ENCODE measurements at regions not wholly inside any gene's neighbourhood (a gene's known extent, or its start where the extent isn't known, plus 50 kb on each side); places are given as distances from the start of the nearest gene placed in this dataset.

GRCh38 chr4:96260064-96260682, 420.3 kb downstream of the PDHA2 start:
- peaks cover 0 to 3% (median 0%) of the 10 kb centered on the region in 5 donors for H3K27me3 Mint-ChIP-seq
- no peaks in the 10 kb centered on the region for H3K36me3 Mint-ChIP-seq
- ATAC-seq (no peak), DNase-seq (no peak)
- POLR2A ChIA-PET, result no interaction called here
- H3K27ac Mint-ChIP-seq, result no peak overlapping the region
- no peak overlapping the region for H3K4me3 Mint-ChIP-seq
- H3K9me3 Mint-ChIP-seq, result peaks cover 0 to 11% (median 0%) of the 10 kb centered on the region in 9 donors
- H3K4me1 Mint-ChIP-seq, result no peaks in the 10 kb centered on the region

- ATAC-seq, result no peak
- no peak overlapping the region for H3K27ac Mint-ChIP-seq
- H3K4me3 Mint-ChIP-seq, result no peak overlapping the region
Observed at GRCh38 chr4:96262057-96262456, 422.2 kb downstream of the PDHA2 start.

GRCh38 chr4:96263291-96263690, 423.4 kb downstream of the PDHA2 start:
- Mint-ChIP-seq H3K27me3 (no peaks in the 10 kb centered on the region), H3K9me3 (peaks cover 0 to 20% (median 2%) of the 10 kb centered on the region in 9 donors)

More at GRCh38 chr4:96262057-96262456, 422.2 kb downstream of the PDHA2 start:
- Mint-ChIP-seq H3K36me3 (no peaks in the 10 kb centered on the region), H3K4me1 (no peaks in the 10 kb centered on the region), H3K9me3 (peaks cover 0 to 11% (median 0%) of the 10 kb centered on the region in 9 donors), H3K27me3 (no peaks in the 10 kb centered on the region)
- DNase-seq, result no peak
- POLR2A ChIA-PET, result no interaction called here

GRCh38 chr4:96264941-96265463, 425.1 kb downstream of the PDHA2 start:
- no peak for ATAC-seq
- POLR2A ChIA-PET, result no interaction called here
- no peak for DNase-seq
- Mint-ChIP-seq H3K4me3 (no peak overlapping the region), H3K9me3 (peaks cover 0 to 16% (median 2%) of the 10 kb centered on the region in 9 donors), H3K4me1 (no peaks in the 10 kb centered on the region), H3K27me3 (no peaks in the 10 kb centered on the region), H3K36me3 (peaks cover 0 to 5% (median 0%) of the 10 kb centered on the region in 3 donors), H3K27ac (no peak overlapping the region)

More at GRCh38 chr4:96263291-96263690, 423.4 kb downstream of the PDHA2 start:
- no peaks in the 10 kb centered on the region for H3K4me1 Mint-ChIP-seq
- DNase-seq, result no peak
- ATAC-seq, result no peak
- no peak overlapping the region for H3K27ac Mint-ChIP-seq
- H3K36me3 Mint-ChIP-seq, result peaks cover 0 to 5% (median 0%) of the 10 kb centered on the region in 3 donors
- POLR2A ChIA-PET, result no interaction called here
- H3K4me3 Mint-ChIP-seq, result no peak overlapping the region

GRCh38 chr4:96293806-96294205, 453.9 kb downstream of the PDHA2 start:
- POLR2A ChIA-PET, result no interaction called here
- Mint-ChIP-seq H3K9me3 (peaks cover 0 to 8% (median 0%) of the 10 kb centered on the region in 9 donors), H3K36me3 (no peaks in the 10 kb centered on the region), H3K4me1 (no peaks in the 10 kb centered on the region), H3K4me3 (no peak overlapping the region), H3K27ac (no peak overlapping the region), H3K27me3 (no peaks in the 10 kb centered on the region)
- DNase-seq, result no peak
- no peak for ATAC-seq

- H3K4me1 Mint-ChIP-seq, result no peaks in the 10 kb centered on the region
- H3K36me3 Mint-ChIP-seq, result no peaks in the 10 kb centered on the region
- ATAC-seq (no peak), DNase-seq (no peak)
- no peaks in the 10 kb centered on the region for H3K27me3 Mint-ChIP-seq
- POLR2A ChIA-PET, result no interaction called here
- H3K9me3 Mint-ChIP-seq, result peaks cover 0 to 11% (median 0%) of the 10 kb centered on the region in 9 donors
- H3K27ac Mint-ChIP-seq, result no peak overlapping the region
- H3K4me3 Mint-ChIP-seq, result no peak overlapping the region
Observed at GRCh38 chr4:96295143-96295741, 455.3 kb downstream of the PDHA2 start.

GRCh38 chr4:96301715-96302114, 461.8 kb downstream of the PDHA2 start:
- Mint-ChIP-seq H3K4me1 (no peaks in the 10 kb centered on the region), H3K36me3 (no peaks in the 10 kb centered on the region), H3K9me3 (peaks cover 0 to 11% (median 0%) of the 10 kb centered on the region in 9 donors), H3K4me3 (no peak overlapping the region), H3K27me3 (no peaks in the 10 kb centered on the region), H3K27ac (no peak overlapping the region)
- DNase-seq (no peak), ATAC-seq (no peak)
- POLR2A ChIA-PET, result no interaction called here

GRCh38 chr4:96305030-96305429, 465.1 kb downstream of the PDHA2 start:
- POLR2A ChIA-PET, result no interaction called here
- Mint-ChIP-seq H3K36me3 (no peaks in the 10 kb centered on the region), H3K4me1 (no peaks in the 10 kb centered on the region), H3K4me3 (no peak overlapping the region), H3K9me3 (peaks cover 0 to 24% (median 12%) of the 10 kb centered on the region in 9 donors), H3K27ac (no peak overlapping the region), H3K27me3 (no peaks in the 10 kb centered on the region)
- ATAC-seq (no peak), DNase-seq (no peak)

GRCh38 chr4:96312046-96312685, 472.3 kb downstream of the PDHA2 start:
- H3K4me3 Mint-ChIP-seq, result no peak overlapping the region
- no peak overlapping the region for H3K27ac Mint-ChIP-seq
- no peaks in the 10 kb centered on the region for H3K36me3 Mint-ChIP-seq
- no peaks in the 10 kb centered on the region for H3K4me1 Mint-ChIP-seq
- no peak for ATAC-seq
- H3K27me3 Mint-ChIP-seq, result no peaks in the 10 kb centered on the region
- peaks cover 0 to 13% (median 9%) of the 10 kb centered on the region in 9 donors for H3K9me3 Mint-ChIP-seq
- POLR2A ChIA-PET, result no interaction called here
- no peak for DNase-seq

GRCh38 chr4:96315815-96316214, 475.9 kb downstream of the PDHA2 start:
- ATAC-seq (no peak), DNase-seq (no peak)
- POLR2A ChIA-PET, result no interaction called here
- no peaks in the 10 kb centered on the region for H3K27me3 Mint-ChIP-seq
- H3K27ac Mint-ChIP-seq, result no peak overlapping the region
- no peaks in the 10 kb centered on the region for H3K36me3 Mint-ChIP-seq
- no peak overlapping the region for H3K4me3 Mint-ChIP-seq
- no peaks in the 10 kb centered on the region for H3K9me3 Mint-ChIP-seq
- no peaks in the 10 kb centered on the region for H3K4me1 Mint-ChIP-seq

- DNase-seq (no peak), ATAC-seq (no peak)
- H3K4me3 Mint-ChIP-seq, result no peak overlapping the region
- no peaks in the 10 kb centered on the region for H3K27me3 Mint-ChIP-seq
- no peaks in the 10 kb centered on the region for H3K4me1 Mint-ChIP-seq
- POLR2A ChIA-PET, result no interaction called here
- no peak overlapping the region for H3K27ac Mint-ChIP-seq
- no peaks in the 10 kb centered on the region for H3K36me3 Mint-ChIP-seq
- peaks cover 0 to under 1% (median 0%) of the 10 kb centered on the region in 9 donors for H3K9me3 Mint-ChIP-seq
Observed at GRCh38 chr4:96316776-96317175, 476.9 kb downstream of the PDHA2 start.

- H3K27me3 Mint-ChIP-seq, result no peaks in the 10 kb centered on the region
- no peak overlapping the region for H3K27ac Mint-ChIP-seq
- DNase-seq (no peak), ATAC-seq (no peak)
- H3K4me3 Mint-ChIP-seq, result no peak overlapping the region
- no peaks in the 10 kb centered on the region for H3K36me3 Mint-ChIP-seq
- POLR2A ChIA-PET, result no interaction called here
- H3K9me3 Mint-ChIP-seq, result peaks cover 0 to 3% (median 0%) of the 10 kb centered on the region in 9 donors
- H3K4me1 Mint-ChIP-seq, result no peaks in the 10 kb centered on the region
Observed at GRCh38 chr4:96317891-96318290, 478.0 kb downstream of the PDHA2 start.

GRCh38 chr4:96326846-96327245, 487.0 kb downstream of the PDHA2 start:
- DNase-seq (no peak), ATAC-seq (no peak)
- no peak overlapping the region for H3K4me3 Mint-ChIP-seq
- H3K4me1 Mint-ChIP-seq, result no peaks in the 10 kb centered on the region
- no peaks in the 10 kb centered on the region for H3K36me3 Mint-ChIP-seq
- no peaks in the 10 kb centered on the region for H3K27me3 Mint-ChIP-seq
- POLR2A ChIA-PET, result no interaction called here
- H3K27ac Mint-ChIP-seq, result no peak overlapping the region
- peaks cover 0 to 25% (median 0%) of the 10 kb centered on the region in 9 donors for H3K9me3 Mint-ChIP-seq

All from naive thymus-derived CD8-positive, alpha-beta T cell (primary cell).